HG03342 (cell line): ENCODE measurements at regions not wholly inside any gene's neighbourhood (a gene's known extent, or its start where the extent isn't known, plus 50 kb on each side); places are given as distances from the start of the nearest gene placed in this dataset.
A peak's percentile ranks its signal among the peaks of the same experiment; 100 is the strongest.

Experiments used
- ATAC-seq: cut with Tn5 transposase; IDR thresholded peaks from one replicate; pipeline ENCODE4 v1.9.1; 2021; ENCODE audit warnings: mild to moderate bottlenecking, moderate library complexity; ENCODE audit not compliant: unreplicated experiment

GRCh38 chr3:186487819-186488218 lies 56.4 kb downstream of the CRYGS start:
- ATAC-seq, result no peak

GRCh38 chr3:186487037-186487436 lies 57.1 kb downstream of the CRYGS start:
- no peak for ATAC-seq

- no peak for ATAC-seq
Observed at GRCh38 chr3:186483611-186484340, 60.4 kb downstream of the CRYGS start.

- ATAC-seq, result no peak
Observed at GRCh38 chr3:186481526-186481925, 62.7 kb downstream of the CRYGS start.

GRCh38 chr3:186477876-186478275 lies 66.3 kb downstream of the CRYGS start:
- ATAC-seq, result no peak

GRCh38 chr3:186477033-186477432 lies 67.1 kb downstream of the CRYGS start:
- ATAC-seq, result no peak

- ATAC-seq, result no peak
Observed at GRCh38 chr3:186476541-186476940, 67.6 kb downstream of the CRYGS start.

- no peak for ATAC-seq
Observed at GRCh38 chr3:186476044-186476468, 68.1 kb downstream of the CRYGS start.

- ATAC-seq, result no peak
Observed at GRCh38 chr3:186473166-186473565, 71.0 kb downstream of the CRYGS start.

- no peak for ATAC-seq
Observed at GRCh38 chr3:186472456-186473008, 71.6 kb downstream of the CRYGS start.

GRCh38 chr3:186471771-186472170 lies 72.4 kb downstream of the CRYGS start:
- no peak for ATAC-seq

GRCh38 chr3:186469525-186469924 lies 74.7 kb downstream of the CRYGS start:
- ATAC-seq, result no peak

- no peak for ATAC-seq
Observed at GRCh38 chr3:186467969-186468368, 76.2 kb downstream of the CRYGS start.

GRCh38 chr3:186466391-186466974 lies 77.7 kb downstream of the CRYGS start:
- ATAC-seq, result no peak

GRCh38 chr3:186465508-186465907 lies 78.7 kb downstream of the CRYGS start:
- ATAC-seq, result no peak

- ATAC-seq, result no peak
Observed at GRCh38 chr3:186464424-186465093, 79.6 kb downstream of the CRYGS start.

- no peak for ATAC-seq
Observed at GRCh38 chr3:186461141-186461540, 83.0 kb downstream of the CRYGS start.

GRCh38 chr3:186459108-186459467 lies 85.1 kb downstream of the CRYGS start:
- ATAC-seq, result no peak

GRCh38 chr3:186458306-186459107 lies 85.7 kb downstream of the CRYGS start:
- peak; percentile 65 for ATAC-seq

GRCh38 chr3:186457236-186457635 lies 86.9 kb downstream of the CRYGS start:
- ATAC-seq, result no peak

GRCh38 chr3:186456731-186457191 lies 87.4 kb downstream of the CRYGS start:
- ATAC-seq, result no peak
